HG02938 (cell line): ENCODE measurements at regions not wholly inside any gene's neighbourhood (a gene's known extent, or its start where the extent isn't known, plus 50 kb on each side); places are given as distances from the start of the nearest gene placed in this dataset.

Source experiments
- ATAC-seq: cut with Tn5 transposase; IDR thresholded peaks from one replicate; pipeline ENCODE4 v1.9.1; 2021; ENCODE audit warnings: mild to moderate bottlenecking, moderate library complexity; ENCODE audit not compliant: unreplicated experiment

- ATAC-seq = no peak
Observed at GRCh38 chr4:151917145-151917734, 156.4 kb upstream of the GATB start.

- ATAC-seq = no peak
Observed at GRCh38 chr4:151912632-151913031, 151.8 kb upstream of the GATB start.

- ATAC-seq = no peak
Observed at GRCh38 chr4:151911970-151912369, 151.2 kb upstream of the GATB start.

GRCh38 chr4:151908734-151909497 lies 148.1 kb upstream of the GATB start:
- ATAC-seq = no peak

- no peak for ATAC-seq
Observed at GRCh38 chr4:151908201-151908600, 147.4 kb upstream of the GATB start.

GRCh38 chr4:151906438-151906837 lies 145.6 kb upstream of the GATB start:
- no peak for ATAC-seq

- peak; percentile 98 for ATAC-seq
Observed at GRCh38 chr4:151905197-151905596, 144.4 kb upstream of the GATB start.

- no peak for ATAC-seq
Observed at GRCh38 chr4:151901631-151902030, 140.8 kb upstream of the GATB start.

GRCh38 chr4:151896880-151897279 lies 136.1 kb upstream of the GATB start:
- ATAC-seq = no peak

GRCh38 chr4:151895671-151896070 lies 134.9 kb upstream of the GATB start:
- no peak for ATAC-seq

GRCh38 chr4:151894246-151894645 lies 133.4 kb upstream of the GATB start:
- no peak for ATAC-seq

GRCh38 chr4:151888367-151888866 lies 127.6 kb upstream of the GATB start:
- ATAC-seq = peak; percentile 45

GRCh38 chr4:151887816-151888180 lies 127.0 kb upstream of the GATB start:
- peak; percentile 32 for ATAC-seq

GRCh38 chr4:151887031-151887815 lies 126.4 kb upstream of the GATB start:
- peak; percentile 68 for ATAC-seq

- no peak for ATAC-seq
Observed at GRCh38 chr4:151885123-151885522, 124.3 kb upstream of the GATB start.

GRCh38 chr4:151883747-151884146 lies 122.9 kb upstream of the GATB start:
- ATAC-seq = no peak

GRCh38 chr4:151882072-151882803 lies 121.4 kb upstream of the GATB start:
- ATAC-seq = peak; percentile 72

GRCh38 chr4:151879705-151880445 lies 119.1 kb upstream of the GATB start:
- ATAC-seq = no peak

- ATAC-seq = peak; percentile 88
Observed at GRCh38 chr4:151876381-151876988, 115.7 kb upstream of the GATB start.

GRCh38 chr4:151874328-151874727 lies 113.5 kb upstream of the GATB start:
- no peak for ATAC-seq
